CD4-positive, alpha-beta T cell treated with Interleukin-4 for 4 hours (primary cell): ENCODE measurements at regions not wholly inside any gene's neighbourhood (a gene's known extent, or its start where the extent isn't known, plus 50 kb on each side); places are given as distances from the start of the nearest gene placed in this dataset.

Experiments
- DNase-seq: peaks from one replicate; pipeline ENCODE4 v3.0.0-alpha.2; 2020

GRCh38 chr22:47651216-47651987 is 889.0 kb downstream of the TBC1D22A start:
- DNase-seq, result no peak

GRCh38 chr22:47647720-47648119 is 885.3 kb downstream of the TBC1D22A start:
- DNase-seq, result no peak

- no peak for DNase-seq
These were observed 884.7 kb downstream of the TBC1D22A start for GRCh38 chr22:47647181-47647580.

DNA sequence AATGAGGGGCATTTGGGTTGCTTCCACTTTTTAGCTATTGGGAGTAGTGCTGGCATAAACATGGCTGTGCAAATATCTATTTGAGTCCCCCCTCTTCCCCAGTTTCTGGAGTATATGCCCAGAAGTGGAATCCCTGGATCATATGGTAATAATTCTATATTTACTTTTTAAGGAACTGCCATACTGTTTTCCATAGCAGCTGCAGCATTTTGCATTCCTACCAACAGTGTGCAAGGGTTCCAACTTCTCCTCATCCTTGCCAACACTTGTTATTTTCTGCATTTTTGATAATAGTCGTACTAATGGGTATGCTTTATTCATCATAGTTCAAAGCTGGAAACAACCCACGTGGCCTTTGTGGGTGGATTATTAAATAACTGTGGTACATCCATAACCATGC is 883.5 kb downstream of the TBC1D22A start:
- no peak for DNase-seq

GRCh38 chr22:47645450-47645914 is 883.0 kb downstream of the TBC1D22A start:
- DNase-seq, result no peak

DNA sequence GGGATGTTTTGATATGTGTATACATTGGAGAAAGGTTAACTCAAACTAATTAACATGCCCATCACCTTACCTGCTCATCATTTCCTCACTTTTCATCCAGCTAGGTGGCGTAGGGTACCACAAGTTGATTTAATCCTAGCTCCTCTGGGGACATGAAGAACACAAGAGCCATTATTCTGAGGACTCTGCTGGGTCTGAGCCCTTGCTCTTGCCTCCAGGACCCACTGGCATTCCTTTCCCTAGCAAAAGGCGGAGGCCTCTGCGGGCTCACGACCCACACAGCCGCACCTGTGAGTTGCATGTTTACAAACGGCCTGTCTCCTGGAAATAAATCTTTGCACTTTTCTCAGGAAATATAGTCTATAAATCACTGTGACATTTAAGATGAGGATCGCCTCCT is 871.9 kb downstream of the TBC1D22A start:
- DNase-seq, result no peak

- DNase-seq, result no peak
These were observed 870.7 kb downstream of the TBC1D22A start for GRCh38 chr22:47633111-47633510.

DNA sequence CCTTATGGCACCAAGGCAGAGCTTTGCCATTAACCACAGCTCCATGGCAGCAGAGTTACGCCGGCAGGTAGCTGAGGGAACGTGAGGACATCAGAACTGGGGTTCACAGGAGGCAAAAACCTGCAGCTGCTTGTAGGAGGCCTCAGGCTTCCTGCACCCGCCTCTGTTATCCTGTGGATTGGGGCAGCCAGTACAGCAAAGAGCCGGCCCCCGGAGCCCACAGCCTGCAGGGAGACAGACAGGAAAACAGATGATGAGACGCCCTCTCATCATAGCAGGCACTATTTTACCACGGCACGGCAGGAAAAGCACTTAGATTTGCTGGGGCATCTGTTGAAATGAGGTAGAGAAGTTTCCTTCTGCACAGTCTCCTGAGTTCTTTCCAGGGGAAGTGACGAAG is 870.3 kb downstream of the TBC1D22A start:
- no peak for DNase-seq

- no peak for DNase-seq
These were observed 869.2 kb downstream of the TBC1D22A start for GRCh38 chr22:47631571-47632102.

DNA sequence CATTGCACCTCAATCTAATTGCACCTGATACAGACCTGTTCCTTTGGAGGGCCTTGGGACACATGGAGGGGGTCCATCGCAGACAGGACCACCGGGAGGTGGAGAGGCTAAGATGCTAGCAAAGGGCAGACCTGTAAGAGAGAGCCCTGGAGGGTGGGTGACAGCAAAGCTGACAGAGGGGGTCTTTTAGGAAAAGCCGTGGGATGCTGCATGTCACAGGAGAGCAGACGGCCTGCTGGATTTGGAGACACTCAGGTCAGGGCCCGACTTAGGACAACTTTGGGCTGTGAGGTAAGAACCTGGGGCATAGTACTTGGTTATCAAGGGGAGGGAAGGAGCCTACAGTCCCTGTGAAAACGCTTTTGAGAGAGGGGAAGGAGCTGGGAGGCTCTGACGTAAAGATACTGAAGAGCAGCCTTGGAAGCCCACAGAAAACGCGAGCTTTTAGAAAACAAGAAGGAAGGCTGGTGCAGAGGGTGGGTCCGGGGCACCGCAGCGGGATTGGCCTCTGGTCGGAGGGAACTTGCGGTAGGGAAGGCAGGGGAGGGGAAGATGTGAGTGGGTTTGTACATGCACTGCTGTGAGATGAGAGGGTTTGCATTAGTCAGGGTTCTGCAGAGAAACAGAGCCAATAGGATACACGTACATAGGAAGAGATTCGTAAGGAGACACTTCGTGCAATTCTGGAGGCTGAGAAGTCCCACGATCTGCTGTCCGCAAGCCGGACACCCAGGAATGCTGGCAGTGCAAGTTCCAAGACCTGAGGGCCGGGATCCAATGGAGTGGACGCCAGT is 868.5 kb downstream of the TBC1D22A start:
- no peak for DNase-seq

- no peak for DNase-seq
These were observed 867.6 kb downstream of the TBC1D22A start for GRCh38 chr22:47629791-47630655.

- DNase-seq, result no peak
These were observed 866.8 kb downstream of the TBC1D22A start for GRCh38 chr22:47629273-47629711.

GRCh38 chr22:47628477-47629272 is 866.2 kb downstream of the TBC1D22A start:
- DNase-seq, result no peak

- DNase-seq, result no peak
These were observed 865.3 kb downstream of the TBC1D22A start for GRCh38 chr22:47627556-47628253.

DNA sequence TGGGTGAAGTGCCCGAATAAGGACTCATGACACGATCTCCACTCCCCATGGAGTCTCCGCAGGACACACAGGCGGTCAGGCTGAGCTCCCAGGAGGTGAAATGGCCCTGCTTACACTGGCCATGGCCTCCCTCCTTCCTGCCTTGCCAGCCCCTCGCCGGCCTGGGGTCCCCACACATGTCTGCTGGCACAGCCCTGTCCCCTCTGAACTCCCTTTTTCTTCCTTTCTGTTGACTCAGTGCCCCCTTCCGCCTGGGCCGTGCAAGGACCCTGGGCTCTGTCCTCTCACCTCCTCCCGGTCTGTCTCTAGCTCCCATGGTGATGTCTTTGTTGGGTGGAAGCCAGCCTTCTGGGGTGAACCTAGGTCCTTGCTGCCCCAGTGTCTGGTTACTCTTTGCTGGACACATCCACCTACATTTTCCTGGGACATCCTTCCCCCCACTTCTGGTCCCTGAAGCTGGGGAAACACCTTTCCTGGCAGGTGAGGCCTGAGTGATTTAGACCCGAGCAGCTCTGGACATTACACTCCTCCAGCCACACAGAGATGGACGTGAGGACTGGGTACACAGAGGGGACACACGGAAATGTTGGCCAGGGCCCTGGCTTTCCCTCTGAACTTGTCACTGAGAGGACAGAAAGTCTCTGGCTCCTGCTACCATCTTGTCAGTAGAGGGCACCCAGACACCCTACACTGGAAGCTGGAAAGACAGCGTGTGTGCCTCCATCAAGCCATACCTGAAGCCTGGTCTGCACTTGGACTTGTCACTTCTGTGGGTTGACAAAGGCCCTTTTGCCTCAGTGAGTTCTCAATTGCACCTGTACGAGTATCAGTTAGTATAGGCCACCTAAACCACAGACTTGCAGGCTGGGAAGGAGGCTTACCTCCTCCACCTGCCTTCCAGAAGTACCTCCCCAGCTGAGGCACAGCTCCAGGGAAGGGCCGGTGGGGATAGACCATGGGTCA is 864.3 kb downstream of the TBC1D22A start:
- no peak for DNase-seq

- no peak for DNase-seq
These were observed 863.3 kb downstream of the TBC1D22A start for GRCh38 chr22:47625531-47626427.

GRCh38 chr22:47625013-47625385 is 862.5 kb downstream of the TBC1D22A start:
- DNase-seq, result no peak

- no peak for DNase-seq
These were observed 862.0 kb downstream of the TBC1D22A start for GRCh38 chr22:47624252-47625012.
